NT2/D1 (cell line): ENCODE measurements at regions not wholly inside any gene's neighbourhood (a gene's known extent, or its start where the extent isn't known, plus 50 kb on each side); places are given as distances from the start of the nearest gene placed in this dataset.

ENCODE experiments used
- YY1 ChIP-seq: IDR thresholded peaks from 2 replicates; pipeline ENCODE4 v1.6.1; 2011; ENCODE audit not compliant: insufficient read length, insufficient read depth
- ZNF274 ChIP-seq: IDR thresholded peaks from 2 replicates; pipeline ENCODE4 v1.6.1; 2011; ENCODE audit warnings: mild to moderate bottlenecking, low read depth, low read length

- TF ChIP-seq ZNF274 (no peak), YY1 (no peak)
Measured at GRCh38 chr15:46766021-46766420, 951.3 kb upstream of the SEMA6D start.
